CD14-positive monocyte (primary cell): ENCODE measurements at regions not wholly inside any gene's neighbourhood (a gene's known extent, or its start where the extent isn't known, plus 50 kb on each side); places are given as distances from the start of the nearest gene placed in this dataset.

Source experiments
- DNase-seq, 3 donors: peaks; one replicate each; pipeline ENCODE4 v3.0.0-alpha.2; 2011 to 2022
- H2AFZ ChIP-seq: 2 replicates; pipeline ENCODE4 v1.6.0; 2012; ENCODE audit warnings: mild to moderate bottlenecking, low read depth, low read length, inconsistent platforms; ENCODE audit not compliant: insufficient read depth, poor library complexity, severe bottlenecking
- H3K27ac ChIP-seq, 2 donors: 1 replicate in 1 of 2; 2 replicates in 1 of 2; pipeline ENCODE4 v1.5.1; 2012 to 2013; ENCODE audit warnings: low read length in 2 of 2, control low read depth in 1 of 2, inconsistent platforms in 1 of 2, low read depth in 1 of 2, mild to moderate bottlenecking in 1 of 2
- H3K27me3 ChIP-seq, 2 donors: one replicate each; pipeline versions ENCODE4 v1.6.0 to v1.6.1; 2011 to 2013; ENCODE audit warnings: low read length in 2 of 2; ENCODE audit not compliant: control insufficient read depth in 2 of 2, insufficient read depth in 2 of 2
- H3K36me3 ChIP-seq, 2 donors: replicated peaks in 1 of 2; 1 replicate in 1 of 2; 2 replicates in 1 of 2; pipeline versions ENCODE4 v1.5.1 to v1.6.1; 2012 to 2013; ENCODE audit warnings: low read length in 2 of 2, control low read depth in 1 of 2, inconsistent platforms in 1 of 2, mild to moderate bottlenecking in 1 of 2; ENCODE audit not compliant: insufficient read depth in 2 of 2, control insufficient read depth in 1 of 2
- H3K4me1 ChIP-seq, 2 donors: 1 replicate in 1 of 2; 2 replicates in 1 of 2; pipeline versions ENCODE4 v1.5.1 to v1.6.1; 2012 to 2013; ENCODE audit warnings: low read length in 2 of 2, control low read depth in 1 of 2, inconsistent platforms in 1 of 2, mild to moderate bottlenecking in 1 of 2, moderate library complexity in 1 of 2; ENCODE audit not compliant: insufficient read depth in 2 of 2, control insufficient read depth in 1 of 2
- H3K4me2 ChIP-seq: replicated peaks from 2 replicates; pipeline ENCODE3; 2012; ENCODE audit warnings: low read length, moderate library complexity, mild to moderate bottlenecking; ENCODE audit not compliant: poor library complexity, severe bottlenecking; ENCODE audit errors: extremely low read depth
- H3K4me3 ChIP-seq, 3 experiments: fragments of 200-600 bp in 1 of 3; sonication (generic) in 1 of 3; replicated peaks in 1 of 3; 1 replicate in 2 of 3; 2 replicates in 1 of 3; pipeline ENCODE4 v1.5.1; 2011 to 2013; ENCODE audit warnings: low read length in 3 of 3, mild to moderate bottlenecking in 3 of 3, control low read depth in 2 of 3, low read depth in 2 of 3, inconsistent platforms in 1 of 3, moderate library complexity in 1 of 3
- H3K79me2 ChIP-seq: 2 replicates; pipeline ENCODE4 v1.6.0; 2012; ENCODE audit warnings: mild to moderate bottlenecking, control low read depth, inconsistent platforms, low read length, moderate library complexity; ENCODE audit not compliant: insufficient read depth
- H3K9ac ChIP-seq: 2 replicates; pipeline ENCODE4 v1.6.0; 2017; ENCODE audit warnings: low read length, mild to moderate bottlenecking; ENCODE audit not compliant: insufficient read depth, poor library complexity, severe bottlenecking
- H3K9me3 ChIP-seq, 2 donors: replicated peaks in 1 of 2; 1 replicate in 1 of 2; 2 replicates in 1 of 2; pipeline versions ENCODE4 v1.5.1 to v1.6.1; 2012 to 2013; ENCODE audit warnings: low read length in 2 of 2, control low read depth in 1 of 2; ENCODE audit not compliant: control insufficient read depth in 1 of 2, insufficient read depth in 1 of 2
- H4K20me1 ChIP-seq: 2 replicates; pipeline ENCODE4 v1.6.0; 2012; ENCODE audit warnings: mild to moderate bottlenecking, low read length, control low read depth, moderate library complexity; ENCODE audit not compliant: insufficient read depth
- H3K27ac Mint-ChIP-seq, 7 donors: one replicate each; pipeline ENCODE4 v1.8.0; 2020; ENCODE audit warnings: mild to moderate bottlenecking in 7 of 7, mixed read lengths in 7 of 7, moderate library complexity in 6 of 7, inconsistent platforms in 2 of 7
- H3K27me3 Mint-ChIP-seq, 3 donors: one replicate each; pipeline ENCODE4 v1.8.0; 2021 to 2022; ENCODE audit warnings: low read depth in 3 of 3, mild to moderate bottlenecking in 3 of 3, mixed read lengths in 3 of 3, moderate library complexity in 3 of 3, inconsistent platforms in 1 of 3
- H3K36me3 Mint-ChIP-seq, 2 donors: one replicate each; pipeline ENCODE4 v1.8.0; 2020; ENCODE audit warnings: mixed read lengths in 2 of 2, inconsistent platforms in 1 of 2, mild to moderate bottlenecking in 1 of 2
- H3K4me1 Mint-ChIP-seq: one replicate; pipeline ENCODE4 v1.8.0; 2020; ENCODE audit warnings: mild to moderate bottlenecking, mixed read lengths
- H3K4me3 Mint-ChIP-seq, 2 donors: one replicate each; pipeline ENCODE4 v1.8.0; 2020; ENCODE audit warnings: mild to moderate bottlenecking in 2 of 2, mixed read lengths in 2 of 2, moderate library complexity in 1 of 2
- H3K9me3 Mint-ChIP-seq, 7 donors: one replicate each; pipeline ENCODE4 v1.8.0; 2020 to 2022; ENCODE audit warnings: mixed read lengths in 7 of 7, mild to moderate bottlenecking in 6 of 7, moderate library complexity in 6 of 7, inconsistent platforms in 2 of 7
- WGBS: methylation state at CpG from one replicate; pipeline ENCODE4 v1.1.5; 2013; ENCODE audit warnings: missing lambda C conversion rate; ENCODE audit not compliant: insufficient coverage; 5-methylcytosine and 5-hydroxymethylcytosine counted together
- intact Hi-C, 2 donors: fragments of 100-400 bp; cut with micrococcal nuclease; formaldehyde crosslinking; loops; one replicate each; pipeline versions ENCODE4 v1.15.0 to v1.15.1; 2023
- TF ChIP-seq, protein P1 (sequence below): fragments of 200-600 bp; IDR thresholded peaks from one replicate; pipeline ENCODE4 v1.8.0; 2022; ENCODE audit warnings: antibody characterized with exemption, mild to moderate bottlenecking

DNA sequence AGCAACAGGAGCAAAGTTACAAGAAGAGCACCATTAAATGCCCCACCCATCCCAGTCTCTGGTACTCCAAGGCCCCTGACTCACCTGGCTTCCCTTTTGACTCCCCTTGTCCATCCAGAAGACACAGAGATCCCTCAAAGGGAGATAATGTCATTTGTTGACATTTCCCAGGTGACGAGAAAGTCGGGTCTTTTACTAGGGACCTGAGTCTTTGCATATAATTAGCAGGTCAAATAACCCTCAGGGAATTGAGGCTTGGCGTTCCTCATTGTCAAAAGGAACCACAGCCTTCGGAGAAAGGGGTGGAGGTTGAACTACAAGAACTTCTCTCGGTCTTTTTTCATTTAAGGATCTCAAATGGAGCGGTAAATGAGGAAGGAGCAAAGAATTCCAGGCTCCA is 133.2 kb downstream of the PROX1 start:
- H3K4me2 ChIP-seq: no peak overlapping the region
- Mint-ChIP-seq H3K4me1 (no peaks in the 10 kb centered on the region), H3K27ac (no peak overlapping the region), H3K9me3 (peaks cover 9 to 14% (median 12%) of the 10 kb centered on the region in 7 donors), H3K4me3 (no peak overlapping the region), H3K27me3 (peaks cover 1 to 2% (median 2%) of the 10 kb centered on the region in 3 donors), H3K36me3 (no peaks in the 10 kb centered on the region)
- H3K27me3 ChIP-seq: no peaks in the 10 kb centered on the region
- DNase-seq: no peak
- no peak overlapping the region for H3K9ac ChIP-seq
- H4K20me1 ChIP-seq: no peaks in the 10 kb centered on the region
- TF ChIP-seq, protein P1, sequence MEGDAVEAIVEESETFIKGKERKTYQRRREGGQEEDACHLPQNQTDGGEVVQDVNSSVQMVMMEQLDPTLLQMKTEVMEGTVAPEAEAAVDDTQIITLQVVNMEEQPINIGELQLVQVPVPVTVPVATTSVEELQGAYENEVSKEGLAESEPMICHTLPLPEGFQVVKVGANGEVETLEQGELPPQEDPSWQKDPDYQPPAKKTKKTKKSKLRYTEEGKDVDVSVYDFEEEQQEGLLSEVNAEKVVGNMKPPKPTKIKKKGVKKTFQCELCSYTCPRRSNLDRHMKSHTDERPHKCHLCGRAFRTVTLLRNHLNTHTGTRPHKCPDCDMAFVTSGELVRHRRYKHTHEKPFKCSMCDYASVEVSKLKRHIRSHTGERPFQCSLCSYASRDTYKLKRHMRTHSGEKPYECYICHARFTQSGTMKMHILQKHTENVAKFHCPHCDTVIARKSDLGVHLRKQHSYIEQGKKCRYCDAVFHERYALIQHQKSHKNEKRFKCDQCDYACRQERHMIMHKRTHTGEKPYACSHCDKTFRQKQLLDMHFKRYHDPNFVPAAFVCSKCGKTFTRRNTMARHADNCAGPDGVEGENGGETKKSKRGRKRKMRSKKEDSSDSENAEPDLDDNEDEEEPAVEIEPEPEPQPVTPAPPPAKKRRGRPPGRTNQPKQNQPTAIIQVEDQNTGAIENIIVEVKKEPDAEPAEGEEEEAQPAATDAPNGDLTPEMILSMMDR: no peak
- no peak overlapping the region for H2AFZ ChIP-seq
- WGBS: 100% methylated on average over 1 of the region's 6 CpGs
- no peak overlapping the region for H3K27ac ChIP-seq
- no peaks in the 10 kb centered on the region for H3K36me3 ChIP-seq
- intact Hi-C loops: no loop called here
- H3K79me2 ChIP-seq: no peaks in the 10 kb centered on the region
- no peaks in the 10 kb centered on the region for H3K4me1 ChIP-seq
- peaks cover 7 to 12% of the 10 kb centered on the region in 2 donors for H3K9me3 ChIP-seq
- H3K4me3 ChIP-seq: no peak overlapping the region

DNA sequence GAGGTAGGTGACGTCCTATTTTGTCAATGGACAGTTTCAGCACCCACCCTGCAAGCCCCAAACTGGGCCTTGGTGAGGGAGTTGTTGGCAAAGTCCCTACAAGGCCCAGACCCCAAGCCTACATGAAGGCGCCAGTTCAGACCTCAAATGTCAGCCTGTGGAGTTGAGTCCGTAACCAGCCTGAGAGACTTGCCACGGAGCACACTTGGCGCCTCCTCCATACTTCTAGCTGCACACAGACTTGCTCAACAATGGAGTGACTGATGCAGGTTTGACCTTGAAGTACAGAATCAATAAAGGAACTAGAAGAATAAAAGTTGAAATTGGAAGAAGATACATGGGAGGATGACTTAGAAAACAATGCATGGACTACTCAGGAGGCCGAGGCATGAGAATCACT is 134.3 kb downstream of the PROX1 start:
- DNase-seq: no peak
- Histone ChIP-seq H3K36me3 (no peaks in the 10 kb centered on the region), H3K27me3 (no peaks in the 10 kb centered on the region), H3K27ac (no peak overlapping the region), H3K4me3 (no peak overlapping the region), H3K9ac (no peak overlapping the region), H3K4me2 (no peak overlapping the region), H3K9me3 (peaks cover 7 to 12% of the 10 kb centered on the region in 2 donors), H2AFZ (no peak overlapping the region), H3K79me2 (no peaks in the 10 kb centered on the region), H3K4me1 (no peaks in the 10 kb centered on the region), H4K20me1 (no peaks in the 10 kb centered on the region)
- no peak overlapping the region for H3K27ac Mint-ChIP-seq
- TF ChIP-seq, protein P1: no peak
- H3K4me1 Mint-ChIP-seq: no peaks in the 10 kb centered on the region
- intact Hi-C loops: no loop called here
- WGBS: 90% methylated on average over 6 of the region's 6 CpGs
- H3K9me3 Mint-ChIP-seq: peaks cover 9 to 13% (median 11%) of the 10 kb centered on the region in 7 donors
- peaks cover 0 to 2% (median 2%) of the 10 kb centered on the region in 3 donors for H3K27me3 Mint-ChIP-seq
- no peaks in the 10 kb centered on the region for H3K36me3 Mint-ChIP-seq
- H3K4me3 Mint-ChIP-seq: no peak overlapping the region
